IPS-18c (cell line): ENCODE measurements at regions not wholly inside any gene's neighbourhood (a gene's known extent, or its start where the extent isn't known, plus 50 kb on each side); places are given as distances from the start of the nearest gene placed in this dataset.

Source experiments
- H3K4me3 ChIP-seq: 2 replicates; pipeline ENCODE4 v1.7.0; 2013; ENCODE audit warnings: low read depth, mild to moderate bottlenecking, low read length, moderate library complexity; ENCODE audit not compliant: insufficient read depth
- H3K9me3 ChIP-seq: one replicate; pipeline ENCODE4 v1.6.1; 2013; ENCODE audit warnings: mild to moderate bottlenecking, low read length, moderate library complexity; ENCODE audit not compliant: control insufficient read depth, insufficient read depth

DNA sequence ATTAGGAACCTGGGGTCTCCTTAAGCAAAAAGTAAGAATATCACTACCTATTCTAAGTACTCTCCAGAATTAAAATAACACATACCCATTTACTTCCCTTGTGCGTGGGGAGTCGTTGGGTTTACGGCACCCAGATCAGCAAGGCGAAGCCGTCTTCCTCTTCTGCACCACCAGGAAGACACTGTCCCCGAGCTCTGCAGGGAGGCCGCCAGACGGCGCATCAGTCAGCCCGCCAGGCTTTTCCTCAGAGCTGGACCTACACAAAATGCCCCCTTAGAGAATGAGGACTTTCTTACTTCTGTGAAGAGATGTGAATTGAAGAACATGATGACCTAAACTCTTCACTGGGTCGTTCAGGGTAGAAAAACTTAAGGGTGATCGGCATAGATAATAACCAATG is 526.5 kb downstream of the GALR1 start:
- no peak overlapping the region for H3K4me3 ChIP-seq

DNA sequence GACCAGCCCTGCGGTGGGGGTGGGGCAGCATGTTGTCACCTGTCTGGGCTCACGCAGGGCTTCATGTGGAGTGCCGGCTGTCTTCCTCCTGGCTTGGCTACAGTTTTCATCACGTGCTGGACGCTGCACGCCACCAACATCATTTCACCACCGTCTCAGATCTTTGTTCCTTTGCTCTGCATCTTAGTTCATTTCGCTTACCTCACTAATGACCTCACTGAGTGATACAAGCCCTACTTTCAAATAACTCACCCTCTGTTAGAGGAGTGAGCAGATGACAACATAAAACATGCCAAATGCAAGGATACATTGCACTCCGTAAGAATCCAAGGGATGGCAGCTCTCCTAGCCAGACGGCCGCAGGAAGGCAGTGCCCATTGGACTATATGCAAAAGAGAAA is 527.5 kb downstream of the GALR1 start:
- H3K4me3 ChIP-seq: no peak overlapping the region
- H3K9me3 ChIP-seq: peaks cover 2% of the 10 kb centered on the region

More for the DNA sequence above, 526.5 kb downstream of the GALR1 start:
- peaks cover 2% of the 10 kb centered on the region for H3K9me3 ChIP-seq

DNA sequence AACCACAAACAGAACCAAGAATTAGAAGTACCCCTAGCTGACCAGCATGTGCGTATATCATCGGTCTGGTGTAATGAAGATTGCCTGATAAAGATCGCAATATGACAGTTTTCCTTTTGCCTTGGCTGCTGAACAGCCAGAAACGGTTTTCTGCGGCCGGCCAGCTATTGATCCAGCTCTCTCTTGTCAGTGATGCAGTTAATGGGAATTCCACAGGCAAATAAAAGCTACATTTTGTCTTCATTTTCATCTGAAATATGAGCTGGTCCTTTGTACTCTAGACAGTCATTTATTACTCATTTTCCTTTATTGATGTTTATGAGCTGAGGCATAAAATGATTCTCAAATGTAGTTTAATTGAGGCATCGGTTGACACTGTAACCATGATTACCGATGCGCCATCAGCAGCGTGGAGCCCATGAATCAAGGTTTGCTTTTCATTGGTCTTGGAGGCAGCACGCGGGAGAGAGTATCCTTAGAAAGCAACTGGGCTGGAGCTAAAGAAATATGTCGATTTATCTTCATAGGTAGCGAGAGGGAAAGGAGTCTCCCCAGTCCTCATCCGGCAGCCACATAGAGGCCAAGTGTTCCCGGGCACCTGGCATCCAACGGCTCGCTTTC is 535.2 kb downstream of the GALR1 start:
- H3K4me3 ChIP-seq: no peak overlapping the region
- H3K9me3 ChIP-seq: no peaks in the 10 kb centered on the region

DNA sequence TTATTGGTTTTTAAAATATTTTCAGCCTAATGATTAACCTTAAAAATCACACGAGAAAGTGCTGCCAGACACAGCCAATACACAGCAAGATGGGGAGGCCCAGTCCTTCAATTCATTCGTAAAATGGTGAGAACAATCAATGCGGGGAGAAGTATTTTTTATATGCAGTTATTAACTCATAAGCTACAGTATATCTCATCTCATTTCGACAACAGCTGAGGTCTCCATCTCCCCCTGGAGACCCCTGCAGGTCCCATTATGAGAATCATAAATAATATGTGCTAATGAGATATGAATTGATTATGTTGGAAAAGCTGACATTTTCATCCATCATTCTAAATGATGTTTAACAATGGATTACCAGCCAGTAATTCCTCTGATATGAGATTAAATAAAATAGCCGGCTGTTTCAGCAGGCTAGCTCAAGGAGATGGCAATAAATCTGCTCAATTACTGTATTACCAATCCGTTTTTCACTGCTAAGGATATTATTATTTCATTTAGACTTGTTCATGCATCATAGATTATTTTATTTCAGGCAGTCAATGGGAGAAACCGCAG is 535.8 kb downstream of the GALR1 start:
- H3K9me3 ChIP-seq: no peaks in the 10 kb centered on the region
- no peak overlapping the region for H3K4me3 ChIP-seq

DNA sequence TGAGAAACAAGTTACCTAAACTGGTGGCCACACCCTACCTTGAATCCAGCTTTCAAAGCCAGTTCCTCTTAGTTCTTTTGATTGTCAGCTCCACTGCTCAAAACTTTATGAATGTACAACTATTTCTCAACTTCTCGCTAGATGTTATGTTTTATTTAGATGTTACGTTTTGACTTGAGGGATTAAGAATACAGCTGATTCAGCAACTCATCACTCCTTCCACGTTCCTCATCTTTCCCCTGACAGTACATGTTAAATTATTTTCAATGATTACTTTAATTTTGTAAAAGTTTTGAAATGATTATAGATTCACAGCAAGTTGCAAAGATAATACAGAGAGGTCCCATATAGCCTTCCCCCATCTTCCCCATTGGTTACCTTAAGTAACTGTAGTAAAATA is 553.4 kb downstream of the GALR1 start:
- H3K9me3 ChIP-seq: no peaks in the 10 kb centered on the region
- no peak overlapping the region for H3K4me3 ChIP-seq

DNA sequence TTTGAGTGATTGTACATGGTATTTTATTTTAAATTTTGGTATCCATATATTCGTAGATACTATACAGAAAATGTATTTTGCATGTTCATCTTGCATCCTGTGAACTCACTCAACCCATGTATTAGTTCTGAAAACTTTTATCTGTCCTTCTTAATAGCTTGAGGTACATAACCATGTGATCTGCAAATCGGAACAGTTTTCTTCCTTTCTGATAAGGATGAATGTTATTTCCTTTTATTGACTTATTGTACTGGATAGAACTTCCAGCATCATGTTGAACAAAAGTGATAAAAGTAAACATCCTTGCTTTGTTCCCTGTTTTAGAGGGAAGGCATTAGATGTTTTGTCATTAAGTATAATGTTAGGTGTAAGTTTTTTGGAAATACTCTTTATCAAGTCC is 554.7 kb downstream of the GALR1 start:
- no peak overlapping the region for H3K4me3 ChIP-seq
- no peaks in the 10 kb centered on the region for H3K9me3 ChIP-seq

DNA sequence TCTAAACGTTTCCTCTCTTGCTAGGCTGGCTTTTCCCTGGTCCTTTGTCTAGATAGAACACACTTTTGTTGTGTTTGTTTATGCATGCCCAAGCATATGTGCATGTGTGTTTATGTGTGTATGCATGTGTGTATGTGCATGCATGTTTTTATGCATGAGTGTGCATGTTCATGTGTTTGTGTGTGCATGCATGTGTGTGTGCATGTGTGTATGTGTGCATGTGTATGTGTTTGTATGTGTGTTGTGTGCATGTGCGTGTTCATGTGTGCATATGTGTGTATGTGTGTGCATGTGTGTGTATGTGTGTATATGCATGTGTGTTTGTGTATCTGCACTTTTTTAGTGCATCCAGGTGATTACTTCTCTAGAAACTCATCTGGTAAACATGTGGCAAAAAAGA is 558.0 kb downstream of the GALR1 start:
- Histone ChIP-seq H3K4me3 (no peak overlapping the region), H3K9me3 (no peaks in the 10 kb centered on the region)

DNA sequence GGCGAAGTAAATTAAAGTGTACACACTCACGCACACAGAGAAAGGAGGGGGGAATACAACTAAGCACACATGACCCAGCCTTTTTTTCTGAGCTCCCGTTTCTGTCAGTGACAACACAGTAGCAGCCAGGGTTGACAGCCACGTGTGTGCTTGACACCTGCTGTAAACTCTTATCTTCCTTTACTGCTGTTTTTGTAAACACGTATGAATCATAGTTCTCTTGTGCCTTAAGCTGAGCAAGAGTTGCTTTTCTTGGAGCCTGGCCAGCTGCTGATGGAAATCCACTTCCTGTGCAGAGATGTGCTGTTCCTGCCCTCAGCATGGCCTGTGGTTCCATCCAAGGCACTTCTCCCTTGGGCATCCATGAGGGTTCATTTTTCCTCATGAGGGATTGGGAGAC is 561.9 kb downstream of the GALR1 start:
- Histone ChIP-seq H3K4me3 (no peak overlapping the region), H3K9me3 (no peaks in the 10 kb centered on the region)

DNA sequence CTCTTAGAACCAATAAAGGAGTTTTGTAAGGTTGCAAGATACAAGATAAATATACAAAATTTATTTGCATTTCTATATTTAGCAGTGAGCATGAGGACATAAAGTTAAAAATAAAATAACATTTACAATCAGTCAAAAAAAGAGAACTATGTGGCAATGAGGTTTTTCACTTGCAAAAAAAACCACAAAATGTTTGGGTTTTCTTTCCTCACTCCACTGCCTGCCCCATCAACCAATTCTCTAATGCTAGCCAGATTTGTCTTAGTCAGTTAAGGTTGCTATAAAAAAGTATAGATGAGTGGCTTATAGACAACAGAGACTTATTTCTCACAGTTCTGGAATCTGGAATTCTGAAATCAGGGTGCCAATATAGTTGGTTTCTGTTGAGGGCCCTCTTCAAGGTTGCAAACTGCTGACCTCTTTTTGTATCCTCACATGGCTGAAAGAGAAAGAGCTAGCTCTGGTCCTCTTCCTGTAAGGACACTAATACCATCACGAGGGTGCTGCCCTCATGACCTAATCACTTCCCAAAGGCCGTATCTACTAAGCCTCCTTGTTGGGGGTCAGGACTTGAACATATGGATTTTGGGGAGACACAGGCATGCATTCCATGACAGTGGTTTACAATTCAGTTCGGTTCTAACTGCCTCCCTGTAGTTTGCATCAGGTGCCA is 566.2 kb downstream of the GALR1 start:
- H3K4me3 ChIP-seq: no peak overlapping the region

DNA sequence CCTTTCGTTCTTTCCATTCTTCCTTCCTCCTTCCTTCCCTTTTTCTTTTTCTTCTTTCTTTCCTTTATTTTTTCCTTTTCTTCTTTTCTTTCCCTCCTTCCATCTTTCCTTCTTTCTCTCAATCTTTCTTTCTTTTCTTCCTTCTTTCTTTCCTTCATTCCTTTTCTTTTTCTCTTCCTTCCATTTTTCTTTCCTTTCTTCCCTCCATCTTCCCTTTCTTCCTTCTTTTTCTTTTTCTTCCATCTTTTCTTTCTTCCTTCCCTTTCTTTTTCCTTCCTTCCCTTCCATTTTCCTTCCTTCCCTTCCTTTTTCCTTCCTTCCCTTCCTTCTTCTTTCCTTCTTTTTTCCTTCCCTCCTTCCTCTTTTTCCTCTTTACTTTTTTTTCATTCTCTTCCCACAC is 568.7 kb downstream of the GALR1 start:
- Histone ChIP-seq H3K4me3 (no peak overlapping the region), H3K9me3 (peaks cover 3% of the 10 kb centered on the region)

More for the DNA sequence above, 566.2 kb downstream of the GALR1 start:
- no peaks in the 10 kb centered on the region for H3K9me3 ChIP-seq

DNA sequence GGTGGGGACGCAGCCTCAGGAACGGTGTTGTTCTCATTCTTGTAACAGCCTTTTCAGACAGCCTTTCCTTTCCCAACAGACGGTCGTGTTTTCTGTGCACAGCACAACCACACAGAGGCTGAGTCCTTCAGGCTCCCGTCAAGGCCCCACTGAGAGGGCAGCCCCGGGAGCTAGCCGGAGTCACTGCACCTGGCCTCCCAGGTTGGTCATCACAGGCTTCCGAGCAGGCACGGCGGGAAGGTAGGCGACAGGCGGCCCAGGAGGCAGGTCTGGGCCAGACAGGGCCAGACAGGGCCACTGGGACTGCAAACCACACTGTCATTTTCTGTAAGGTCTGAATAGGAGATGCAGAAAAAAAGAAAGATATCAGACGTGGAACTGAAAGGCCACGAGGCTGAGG is 570.8 kb downstream of the GALR1 start:
- Histone ChIP-seq H3K4me3 (no peak overlapping the region), H3K9me3 (peaks cover 3% of the 10 kb centered on the region)

DNA sequence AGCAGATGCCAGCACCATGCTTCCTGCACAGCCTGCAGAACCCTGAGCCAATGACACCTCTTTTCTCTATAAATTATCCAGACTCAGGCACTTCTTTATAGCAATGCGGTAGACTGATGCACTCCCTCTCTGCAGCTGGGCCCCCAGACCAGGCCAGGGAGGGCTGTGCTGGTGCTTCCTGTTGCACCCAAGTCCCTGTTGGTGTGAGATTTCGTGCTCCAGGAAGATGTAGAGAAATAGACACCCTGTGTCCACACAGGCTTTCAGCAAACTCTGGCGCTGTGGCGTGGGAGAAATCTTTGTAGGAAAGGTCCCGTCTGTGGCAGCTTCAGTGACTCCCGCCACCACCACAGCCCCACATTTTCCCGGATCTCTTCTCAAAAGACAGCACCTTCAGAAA is 572.2 kb downstream of the GALR1 start:
- peaks cover 3% of the 10 kb centered on the region for H3K9me3 ChIP-seq
- H3K4me3 ChIP-seq: no peak overlapping the region

DNA sequence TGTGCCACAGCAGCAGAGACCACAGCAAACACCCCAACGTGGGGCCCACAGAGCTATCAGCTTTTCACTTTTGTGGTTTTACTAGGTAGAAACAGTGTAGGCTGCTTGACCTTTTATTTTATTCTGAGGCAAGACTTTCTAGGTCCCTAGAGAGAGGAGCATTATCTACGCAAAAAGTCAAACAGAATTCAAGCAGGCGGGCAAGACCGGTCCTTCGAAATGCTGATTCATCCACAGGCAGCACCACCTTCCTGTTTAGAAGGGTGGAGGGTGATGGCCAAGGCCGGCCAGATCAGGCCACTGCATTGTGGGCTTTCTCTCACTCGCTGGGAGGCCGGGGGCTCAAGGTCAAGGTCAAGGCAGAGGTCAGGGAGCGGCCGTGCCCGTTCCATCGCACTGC is 573.0 kb downstream of the GALR1 start:
- Histone ChIP-seq H3K9me3 (peaks cover 3% of the 10 kb centered on the region), H3K4me3 (no peak overlapping the region)

DNA sequence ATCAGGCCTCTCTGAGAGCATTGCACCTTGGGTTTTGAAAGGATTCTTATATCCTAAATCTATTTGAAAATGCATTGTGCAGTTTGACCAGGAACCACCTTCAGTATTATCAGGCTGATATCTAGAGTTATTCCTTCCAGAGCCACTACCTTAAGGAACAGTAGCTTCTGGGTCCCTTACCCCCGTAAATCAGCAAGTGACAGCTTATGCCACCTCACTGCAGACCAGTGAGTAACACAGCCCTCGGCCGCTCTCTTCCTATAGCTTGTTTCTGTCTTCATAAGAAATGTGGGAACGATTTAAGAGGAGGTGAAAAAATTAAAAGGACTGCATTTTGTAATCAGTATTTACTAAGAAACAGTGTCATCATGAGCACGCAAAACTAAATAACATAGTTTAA is 584.2 kb downstream of the GALR1 start:
- H3K4me3 ChIP-seq: no peak overlapping the region
- no peaks in the 10 kb centered on the region for H3K9me3 ChIP-seq

DNA sequence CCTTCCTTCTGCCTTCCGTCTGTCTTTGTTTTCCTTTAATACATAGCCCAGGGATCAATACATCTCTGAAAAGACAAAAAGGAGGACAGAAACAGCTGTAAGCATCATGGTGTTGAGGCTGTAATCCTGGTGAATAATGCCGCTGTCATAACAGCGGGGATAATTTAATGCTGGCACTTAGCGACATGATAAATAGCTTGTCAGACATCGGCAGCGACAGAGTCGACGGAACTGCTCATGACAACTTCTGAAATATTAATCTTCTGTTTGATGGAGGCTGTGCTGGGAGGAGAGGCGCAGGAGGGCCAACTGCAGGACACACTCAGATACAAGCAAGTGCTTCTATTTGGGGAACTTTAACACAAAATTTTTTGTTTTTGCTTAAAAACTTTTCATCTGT is 602.2 kb downstream of the GALR1 start:
- Histone ChIP-seq H3K4me3 (no peak overlapping the region), H3K9me3 (no peaks in the 10 kb centered on the region)

DNA sequence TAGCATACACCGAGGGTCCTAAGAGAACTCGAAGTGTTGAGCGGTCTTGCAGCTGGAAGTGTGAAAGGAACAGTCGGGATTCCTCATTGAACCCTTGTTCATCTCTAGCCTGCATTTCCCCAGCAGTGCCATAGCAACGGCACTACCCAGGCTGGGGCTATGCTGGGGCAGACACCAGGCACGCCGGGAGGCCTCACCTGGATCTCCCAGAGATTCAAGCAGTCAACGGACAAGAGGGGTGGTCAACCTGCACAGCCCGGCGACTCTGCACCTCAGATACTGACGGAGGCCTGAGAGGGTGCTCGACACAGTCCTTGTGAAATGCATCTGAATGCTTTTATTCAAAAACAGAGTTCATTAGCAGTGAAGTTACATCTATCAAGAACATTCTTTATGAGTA is 604.2 kb downstream of the GALR1 start:
- Histone ChIP-seq H3K9me3 (no peaks in the 10 kb centered on the region), H3K4me3 (no peak overlapping the region)

DNA sequence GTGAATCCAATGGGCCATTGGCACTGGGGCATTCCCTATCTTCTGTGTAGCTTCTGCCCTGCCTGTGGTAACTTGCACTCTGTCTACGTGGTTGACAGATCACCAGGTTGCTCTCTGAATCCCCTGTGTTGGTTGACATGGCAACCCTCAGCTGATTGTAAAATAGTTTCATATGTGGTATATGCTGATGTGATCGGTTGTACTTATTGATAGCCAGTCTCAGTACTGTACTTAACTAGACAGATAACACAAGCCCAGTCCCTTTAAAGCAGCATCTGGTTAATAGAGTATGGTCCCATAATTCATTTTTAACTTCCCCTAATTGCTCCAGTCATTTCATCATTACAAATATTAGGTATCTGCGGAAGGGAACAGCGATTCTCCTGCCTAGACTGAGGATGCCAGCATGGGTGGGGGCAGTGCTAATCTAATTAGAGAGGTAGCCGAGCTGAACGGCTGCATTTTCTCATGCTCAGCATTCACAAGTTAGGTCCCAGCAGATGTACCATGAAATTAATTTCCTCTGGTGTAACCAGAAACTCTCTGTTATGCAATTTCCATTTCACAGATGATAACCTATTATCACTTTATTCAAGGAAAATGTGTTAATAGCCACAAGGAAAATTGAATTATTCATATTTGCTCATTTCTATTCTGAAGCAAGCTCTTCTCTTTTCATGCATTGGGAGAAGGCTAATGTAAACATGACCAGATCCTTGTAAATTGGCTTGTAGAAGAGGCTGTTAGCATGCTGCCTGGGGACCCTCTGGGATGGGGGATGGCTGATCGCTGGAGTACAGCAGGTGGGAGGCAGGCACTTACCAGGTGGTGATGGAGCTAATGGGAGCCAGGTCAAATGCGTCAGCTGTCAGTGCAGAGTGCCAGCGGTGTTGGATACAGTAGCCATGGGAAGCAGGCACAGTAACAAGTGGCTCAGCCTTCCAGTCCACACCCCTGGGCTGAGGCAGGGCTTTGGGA is 608.3 kb downstream of the GALR1 start:
- Histone ChIP-seq H3K4me3 (no peak overlapping the region), H3K9me3 (no peaks in the 10 kb centered on the region)

DNA sequence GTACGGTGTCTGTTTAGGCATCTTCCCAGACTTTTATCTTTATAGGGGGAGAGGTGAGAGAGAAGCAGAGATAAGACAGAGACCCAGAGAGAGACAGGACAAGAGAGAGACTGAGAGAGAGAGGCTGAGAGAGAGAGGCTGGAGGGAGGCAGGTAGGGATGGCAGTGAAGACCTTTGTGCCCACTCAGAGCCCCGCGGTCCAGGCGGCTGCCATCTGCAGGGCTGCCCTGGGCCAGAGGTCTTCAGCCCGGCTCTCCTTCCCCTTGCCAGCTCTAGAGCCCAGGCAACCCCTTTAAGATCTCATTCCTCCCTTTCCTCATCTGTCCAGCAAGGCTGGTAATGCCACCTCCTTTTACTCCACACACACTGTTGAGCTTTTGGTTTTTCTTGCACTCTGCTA is 610.0 kb downstream of the GALR1 start:
- H3K4me3 ChIP-seq: no peak overlapping the region
- no peaks in the 10 kb centered on the region for H3K9me3 ChIP-seq
